ENCODE measurements at regions not wholly inside any gene's neighbourhood (a gene's known extent, or its start where the extent isn't known, plus 50 kb on each side); places are given as distances from the start of the nearest gene placed in this dataset.

DNA sequence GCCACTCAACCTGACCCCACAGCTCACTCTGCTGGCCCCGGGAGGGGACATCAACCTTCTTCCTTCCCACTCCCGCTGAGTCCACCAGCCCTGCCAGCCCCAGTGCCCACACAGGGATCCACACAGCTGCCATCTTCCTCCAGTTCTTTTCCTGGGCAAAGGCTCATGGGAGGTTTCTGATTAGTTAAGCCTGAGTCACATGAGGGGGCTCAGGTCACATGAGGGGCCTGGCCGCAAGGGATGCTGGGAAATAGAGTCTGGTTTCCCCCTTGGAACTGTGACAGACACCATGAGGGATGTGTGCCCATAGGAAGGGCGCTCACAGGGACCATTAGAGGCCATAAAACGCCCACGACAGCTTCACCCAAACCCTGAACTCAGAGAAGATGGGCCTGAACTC is 228.7 kb upstream of the SFSWAP start:
- TF ChIP-seq GABPA (IDR thresholded peaks at IDR 0.05; ENCODE audit: low read depth): no peak
- TF ChIP-seq, protein P1, sequence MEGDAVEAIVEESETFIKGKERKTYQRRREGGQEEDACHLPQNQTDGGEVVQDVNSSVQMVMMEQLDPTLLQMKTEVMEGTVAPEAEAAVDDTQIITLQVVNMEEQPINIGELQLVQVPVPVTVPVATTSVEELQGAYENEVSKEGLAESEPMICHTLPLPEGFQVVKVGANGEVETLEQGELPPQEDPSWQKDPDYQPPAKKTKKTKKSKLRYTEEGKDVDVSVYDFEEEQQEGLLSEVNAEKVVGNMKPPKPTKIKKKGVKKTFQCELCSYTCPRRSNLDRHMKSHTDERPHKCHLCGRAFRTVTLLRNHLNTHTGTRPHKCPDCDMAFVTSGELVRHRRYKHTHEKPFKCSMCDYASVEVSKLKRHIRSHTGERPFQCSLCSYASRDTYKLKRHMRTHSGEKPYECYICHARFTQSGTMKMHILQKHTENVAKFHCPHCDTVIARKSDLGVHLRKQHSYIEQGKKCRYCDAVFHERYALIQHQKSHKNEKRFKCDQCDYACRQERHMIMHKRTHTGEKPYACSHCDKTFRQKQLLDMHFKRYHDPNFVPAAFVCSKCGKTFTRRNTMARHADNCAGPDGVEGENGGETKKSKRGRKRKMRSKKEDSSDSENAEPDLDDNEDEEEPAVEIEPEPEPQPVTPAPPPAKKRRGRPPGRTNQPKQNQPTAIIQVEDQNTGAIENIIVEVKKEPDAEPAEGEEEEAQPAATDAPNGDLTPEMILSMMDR (IDR thresholded peaks at IDR 0.05; ENCODE audit: insufficient read depth, low read length): no peak

DNA sequence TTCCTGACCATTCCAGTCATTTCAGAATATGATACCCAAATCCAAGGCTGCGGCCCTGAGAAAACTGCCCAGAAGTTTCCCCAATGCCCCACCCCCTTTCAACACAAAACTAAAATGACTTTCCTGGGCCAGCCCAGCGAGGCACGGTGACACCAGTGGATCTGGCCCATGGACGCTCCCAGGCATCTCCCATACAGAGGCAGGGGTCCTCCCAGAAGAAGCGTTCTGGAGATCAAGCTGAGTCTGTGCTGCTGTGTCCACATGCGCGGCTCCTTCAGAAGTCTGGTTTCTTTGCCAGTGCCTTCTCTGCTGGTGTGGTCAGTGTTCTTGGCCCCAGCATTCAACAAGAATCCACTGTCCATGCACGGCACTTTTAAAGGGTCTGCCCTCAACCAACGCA is 228.2 kb upstream of the SFSWAP start:
- TF ChIP-seq GABPA (IDR thresholded peaks at IDR 0.05; ENCODE audit: low read depth) (no peak), SPI1 (IDR thresholded peaks at IDR 0.05; ENCODE audit: borderline replicate concordance, low read depth) (no peak)
- TF ChIP-seq, protein P2, sequence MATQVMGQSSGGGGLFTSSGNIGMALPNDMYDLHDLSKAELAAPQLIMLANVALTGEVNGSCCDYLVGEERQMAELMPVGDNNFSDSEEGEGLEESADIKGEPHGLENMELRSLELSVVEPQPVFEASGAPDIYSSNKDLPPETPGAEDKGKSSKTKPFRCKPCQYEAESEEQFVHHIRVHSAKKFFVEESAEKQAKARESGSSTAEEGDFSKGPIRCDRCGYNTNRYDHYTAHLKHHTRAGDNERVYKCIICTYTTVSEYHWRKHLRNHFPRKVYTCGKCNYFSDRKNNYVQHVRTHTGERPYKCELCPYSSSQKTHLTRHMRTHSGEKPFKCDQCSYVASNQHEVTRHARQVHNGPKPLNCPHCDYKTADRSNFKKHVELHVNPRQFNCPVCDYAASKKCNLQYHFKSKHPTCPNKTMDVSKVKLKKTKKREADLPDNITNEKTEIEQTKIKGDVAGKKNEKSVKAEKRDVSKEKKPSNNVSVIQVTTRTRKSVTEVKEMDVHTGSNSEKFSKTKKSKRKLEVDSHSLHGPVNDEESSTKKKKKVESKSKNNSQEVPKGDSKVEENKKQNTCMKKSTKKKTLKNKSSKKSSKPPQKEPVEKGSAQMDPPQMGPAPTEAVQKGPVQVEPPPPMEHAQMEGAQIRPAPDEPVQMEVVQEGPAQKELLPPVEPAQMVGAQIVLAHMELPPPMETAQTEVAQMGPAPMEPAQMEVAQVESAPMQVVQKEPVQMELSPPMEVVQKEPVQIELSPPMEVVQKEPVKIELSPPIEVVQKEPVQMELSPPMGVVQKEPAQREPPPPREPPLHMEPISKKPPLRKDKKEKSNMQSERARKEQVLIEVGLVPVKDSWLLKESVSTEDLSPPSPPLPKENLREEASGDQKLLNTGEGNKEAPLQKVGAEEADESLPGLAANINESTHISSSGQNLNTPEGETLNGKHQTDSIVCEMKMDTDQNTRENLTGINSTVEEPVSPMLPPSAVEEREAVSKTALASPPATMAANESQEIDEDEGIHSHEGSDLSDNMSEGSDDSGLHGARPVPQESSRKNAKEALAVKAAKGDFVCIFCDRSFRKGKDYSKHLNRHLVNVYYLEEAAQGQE (IDR thresholded peaks at IDR 0.05; ENCODE audit: insufficient replicate concordance, low read depth): no peak
- no peak for DNase-seq (ENCODE audit: low read depth in 1 of 2, low spot score in 1 of 2)
- Histone ChIP-seq H3K27me3 (ENCODE audit: insufficient read depth, poor library complexity, severe bottlenecking) (no peaks in the 10 kb centered on the region), H3K27ac (replicated peaks) (no peak overlapping the region), H3K4me3 (replicated peaks; ENCODE audit: insufficient read depth, low read length) (no peak overlapping the region)

More for the DNA sequence above, 228.7 kb upstream of the SFSWAP start:
- no peak overlapping the region for H3K4me3 ChIP-seq (replicated peaks; ENCODE audit: insufficient read depth, low read length)
- H3K27me3 ChIP-seq (ENCODE audit: insufficient read depth, poor library complexity, severe bottlenecking): no peaks in the 10 kb centered on the region
- no peak for DNase-seq (ENCODE audit: low read depth in 1 of 2, low spot score in 1 of 2)
- H3K27ac ChIP-seq (replicated peaks): no peak overlapping the region

DNA sequence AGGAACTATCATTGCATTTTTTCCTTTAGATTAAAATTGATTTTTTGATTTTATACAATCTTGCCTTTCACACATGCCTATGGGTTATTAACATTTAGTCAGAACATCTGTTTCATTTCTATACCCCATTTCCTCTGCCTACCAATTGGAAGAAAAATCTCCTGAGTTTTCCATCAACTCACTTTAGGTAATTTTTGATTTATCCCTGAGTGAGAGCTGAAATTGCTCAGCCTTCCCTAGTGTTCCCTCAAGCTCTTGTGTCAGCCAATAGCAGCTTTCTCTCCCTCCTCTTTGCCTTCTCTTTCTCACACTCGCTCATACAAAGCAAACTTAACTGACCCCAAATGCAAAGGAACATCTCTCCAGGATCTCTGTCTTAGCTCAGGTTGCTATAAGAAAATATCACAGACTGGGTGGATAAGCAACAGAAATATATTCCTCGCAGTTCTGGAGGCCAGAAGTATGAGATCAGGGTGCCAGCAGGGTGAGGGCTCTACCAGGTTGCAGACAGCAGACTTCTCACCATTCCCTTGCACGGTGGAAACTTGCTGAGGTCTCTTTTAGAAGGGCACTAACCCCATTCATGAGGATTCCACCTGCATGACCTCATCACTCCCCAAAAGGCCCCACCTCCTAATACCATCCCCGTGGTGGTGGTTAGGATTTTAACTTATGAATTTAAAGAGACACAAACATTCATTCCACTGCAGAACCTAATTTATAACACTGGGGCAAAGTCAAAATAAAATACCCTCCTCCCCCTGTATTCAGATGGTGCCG is 224.2 kb upstream of the SFSWAP start:
- Histone ChIP-seq H3K4me3 (replicated peaks; ENCODE audit: insufficient read depth, low read length) (no peak overlapping the region), H3K27ac (replicated peaks) (no peak overlapping the region), H3K27me3 (ENCODE audit: insufficient read depth, poor library complexity, severe bottlenecking) (no peaks in the 10 kb centered on the region)
- DNase-seq (ENCODE audit: low read depth in 1 of 2, low spot score in 1 of 2): no peak
- no peak for TF ChIP-seq GABPA (IDR thresholded peaks at IDR 0.05; ENCODE audit: low read depth)
- TF ChIP-seq, protein P2 (IDR thresholded peaks at IDR 0.05; ENCODE audit: insufficient replicate concordance, low read depth): no peak

DNA sequence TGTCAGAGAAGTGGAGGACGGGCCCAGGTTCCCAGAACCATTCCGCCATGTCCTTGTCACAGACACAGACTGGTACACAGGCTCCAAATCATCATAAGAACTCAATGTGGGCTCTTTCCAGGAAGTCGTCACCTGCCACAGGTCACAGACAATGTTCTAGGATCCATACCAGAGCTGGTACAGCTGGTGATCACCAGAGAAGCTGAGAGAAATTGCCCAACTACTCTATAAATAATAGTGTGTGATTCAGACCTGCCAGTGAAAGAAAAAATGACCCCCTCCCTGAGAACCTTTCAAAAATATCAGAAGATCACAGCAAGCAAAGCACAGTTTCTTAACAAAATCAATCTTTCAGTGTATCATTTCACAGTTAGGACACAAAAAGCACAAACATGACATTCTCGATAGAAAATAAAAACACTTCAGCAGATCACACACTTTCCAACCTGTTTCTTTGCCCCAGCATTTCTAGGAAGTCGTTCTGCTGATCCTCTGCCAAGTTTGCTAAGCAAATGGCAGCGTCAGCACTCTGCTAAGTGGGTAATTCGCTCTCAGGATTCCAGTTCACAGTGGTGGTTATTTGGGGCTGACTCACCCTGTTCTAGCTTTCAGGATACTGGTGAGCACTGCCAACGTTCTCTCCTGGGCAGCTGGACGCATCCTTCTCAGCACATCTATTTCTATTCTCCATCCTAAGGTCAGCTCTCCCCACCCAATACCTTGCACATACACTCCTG is 223.3 kb upstream of the SFSWAP start:
- no peak for DNase-seq (ENCODE audit: low read depth in 1 of 2, low spot score in 1 of 2)
- Histone ChIP-seq H3K27me3 (ENCODE audit: insufficient read depth, poor library complexity, severe bottlenecking) (no peaks in the 10 kb centered on the region), H3K27ac (replicated peaks) (no peak overlapping the region), H3K4me3 (replicated peaks; ENCODE audit: insufficient read depth, low read length) (no peak overlapping the region)
- TF ChIP-seq GABPA (IDR thresholded peaks at IDR 0.05; ENCODE audit: low read depth) (no peak), SPI1 (IDR thresholded peaks at IDR 0.05; ENCODE audit: borderline replicate concordance, low read depth) (no peak), POLR2AphosphoS5 (IDR thresholded peaks at IDR 0.05; ENCODE audit: low read depth) (no peak)
- TF ChIP-seq, protein P2 (IDR thresholded peaks at IDR 0.05; ENCODE audit: insufficient replicate concordance, low read depth): no peak
- TF ChIP-seq, protein P1 (IDR thresholded peaks at IDR 0.05; ENCODE audit: insufficient read depth, low read length): no peak
